Esophagus squamous epithelium (tissue), 5 donors: ENCODE measurements at regions not wholly inside any gene's neighbourhood (a gene's known extent, or its start where the extent isn't known, plus 50 kb on each side); places are given as distances from the start of the nearest gene placed in this dataset.

Experiments
- DNase-seq: peaks from one replicate; lab custom pipeline; 2025; lab: John Stamatoyannopoulos, UW
- H3K27ac ChIP-seq, 4 donors: fragments of 200-600 bp; sonication (generic); one replicate each; pipeline ENCODE4 v1.5.1; 2016 to 2019; ENCODE audit warnings: mild to moderate bottlenecking in 1 of 4
- H3K27me3 ChIP-seq, 4 donors: fragments of 200-600 bp; sonication (generic); 1 replicate in 3 of 4; 2 replicates in 1 of 4; pipeline versions ENCODE4 v1.5.1 to v1.6.0; 2017 to 2021; ENCODE audit warnings: antibody characterized with exemption in 1 of 4
- H3K36me3 ChIP-seq, 3 donors: fragments of 200-600 bp; sonication (generic); one replicate each; pipeline ENCODE4 v1.5.1; 2016 to 2019
- H3K4me1 ChIP-seq, 3 donors: fragments of 200-600 bp; sonication (generic); one replicate each; pipeline ENCODE4 v1.5.1; 2017 to 2019
- H3K4me3 ChIP-seq, 4 donors: fragments of 200-600 bp; sonication (generic); 1 replicate in 3 of 4; 2 replicates in 1 of 4; pipeline ENCODE4 v1.5.1; 2016 to 2019; ENCODE audit warnings: mild to moderate bottlenecking in 2 of 4, moderate library complexity in 1 of 4
- H3K9me3 ChIP-seq, 3 donors: fragments of 200-600 bp; sonication (generic); one replicate each; pipeline ENCODE4 v1.5.1; 2016 to 2019
- CTCF ChIP-seq, 6 experiments: fragments of 450-650 bp in 4 of 6; fragments of 200-600 bp in 2 of 6; sonication (generic) in 2 of 6; IDR thresholded peaks; one replicate each; pipeline ENCODE4 v1.5.1; 2016 to 2019; ENCODE audit warnings: antibody characterized with exemption in 6 of 6, mild to moderate bottlenecking in 4 of 6, moderate library complexity in 4 of 6
- POLR2A ChIP-seq, 4 donors: fragments of 450-650 bp; IDR thresholded peaks; one replicate each; pipeline ENCODE4 v1.6.1; 2017; ENCODE audit warnings: antibody characterized with exemption in 4 of 4, mild to moderate bottlenecking in 4 of 4, moderate library complexity in 3 of 4
- WGBS, 2 donors: methylation state at CpG; one replicate each; pipeline ENCODE4 v1.1.5; 2018; 5-methylcytosine and 5-hydroxymethylcytosine counted together
- intact Hi-C: fragments of 100-400 bp; cut with DNase I; formaldehyde crosslinking; loops from one replicate; pipeline ENCODE4 v1.15.0; 2022
- donor health status: DM: yes; HTN: yes; CAD: no.

- Histone ChIP-seq H3K27me3 (no peaks in the 10 kb centered on the region), H3K9me3 (no peaks in the 10 kb centered on the region), H3K4me1 (peaks cover 5 to 39% (median 15%) of the 10 kb centered on the region in 3 donors), H3K36me3 (no peaks in the 10 kb centered on the region), H3K4me3 (no peak overlapping the region), H3K27ac (no peak overlapping the region)
- TF ChIP-seq POLR2A (IDR thresholded peaks at IDR 0.05) (no peak), CTCF (IDR thresholded peaks at IDR 0.05) (no peak)
- no peak for DNase-seq
- intact Hi-C loops, result no loop called here
- WGBS, 2 donors, result 56 to 57% methylated on average over 6 of the region's 6 CpGs
Measured at GRCh38 chr6:144411531-144412165, 126.5 kb downstream of the UTRN start.

GRCh38 chr6:144413418-144413817, 128.3 kb downstream of the UTRN start:
- intact Hi-C loops, result no loop called here
- no peaks in the 10 kb centered on the region for H3K9me3 ChIP-seq
- no peak for TF ChIP-seq POLR2A (IDR thresholded peaks at IDR 0.05)
- H3K36me3 ChIP-seq, result no peaks in the 10 kb centered on the region
- H3K27ac ChIP-seq, result no peak overlapping the region
- H3K4me3 ChIP-seq, result no peak overlapping the region
- no peaks in the 10 kb centered on the region for H3K27me3 ChIP-seq
- 70% methylated on average over 4 of the region's 4 CpGs for WGBS, 2 donors
- H3K4me1 ChIP-seq, result peaks cover 5 to 36% (median 12%) of the 10 kb centered on the region in 3 donors
- DNase-seq, result no peak

- Histone ChIP-seq H3K9me3 (no peaks in the 10 kb centered on the region), H3K27me3 (no peaks in the 10 kb centered on the region), H3K4me3 (no peak overlapping the region), H3K4me1 (peaks cover 5 to 49% (median 6%) of the 10 kb centered on the region in 3 donors), H3K27ac (no peak overlapping the region), H3K36me3 (no peaks in the 10 kb centered on the region)
- intact Hi-C loops, result no loop called here
- 34 to 50% methylated on average over 3 of the region's 3 CpGs for WGBS, 2 donors
- DNase-seq, result no peak
- TF ChIP-seq POLR2A (IDR thresholded peaks at IDR 0.05) (no peak), CTCF (IDR thresholded peaks at IDR 0.05) (no peak)
Measured at GRCh38 chr6:144415014-144415413, 129.9 kb downstream of the UTRN start.

GRCh38 chr6:144415835-144416237, 130.7 kb downstream of the UTRN start:
- no peak for DNase-seq
- no peak for TF ChIP-seq CTCF (IDR thresholded peaks at IDR 0.05)
- TF ChIP-seq POLR2A (IDR thresholded peaks at IDR 0.05), result no peak
- no peaks in the 10 kb centered on the region for H3K36me3 ChIP-seq
- H3K9me3 ChIP-seq, result no peaks in the 10 kb centered on the region
- H3K27me3 ChIP-seq, result no peaks in the 10 kb centered on the region
- intact Hi-C loops, result no loop called here
- H3K4me1 ChIP-seq, result peaks cover 5 to 53% (median 9%) of the 10 kb centered on the region in 3 donors
- 55 to 63% methylated on average over 2 of the region's 2 CpGs for WGBS, 2 donors
- no peak overlapping the region for H3K4me3 ChIP-seq
- H3K27ac ChIP-seq, result no peak overlapping the region

GRCh38 chr6:144416244-144416643, 131.1 kb downstream of the UTRN start:
- H3K27me3 ChIP-seq, result no peaks in the 10 kb centered on the region
- 93 to 97% methylated on average over 4 of the region's 4 CpGs for WGBS, 2 donors
- H3K4me3 ChIP-seq, result no peak overlapping the region
- peaks cover 5 to 56% (median 9%) of the 10 kb centered on the region in 3 donors for H3K4me1 ChIP-seq
- no peaks in the 10 kb centered on the region for H3K36me3 ChIP-seq
- DNase-seq, result no peak
- intact Hi-C loops, result no loop called here
- no peak overlapping the region for H3K27ac ChIP-seq
- no peaks in the 10 kb centered on the region for H3K9me3 ChIP-seq
- no peak for TF ChIP-seq CTCF (IDR thresholded peaks at IDR 0.05)
